Upper lobe of right lung (tissue), 1 donor: ENCODE measurements at regions not wholly inside any gene's neighbourhood (a gene's known extent, or its start where the extent isn't known, plus 50 kb on each side); places are given as distances from the start of the nearest gene placed in this dataset.

Experiments
- ATAC-seq: fragments of 200-7000 bp; cut with Tn5 transposase; one replicate; pipeline ENCODE4 v1.9.1; 2020; ENCODE audit warnings: mild to moderate bottlenecking, moderate library complexity
- DNase-seq: peaks from one replicate; pipeline ENCODE4 v3.0.0-alpha.2; 2020
- H3K27ac ChIP-seq: fragments of 200-600 bp; one replicate; pipeline ENCODE4 v1.8.0; 2022
- H3K27me3 ChIP-seq: fragments of 200-600 bp; one replicate; pipeline ENCODE4 v1.8.0; 2022; ENCODE audit warnings: mild to moderate bottlenecking
- H3K36me3 ChIP-seq: fragments of 200-600 bp; one replicate; pipeline ENCODE4 v1.8.0; 2022
- H3K4me1 ChIP-seq: fragments of 200-600 bp; one replicate; pipeline ENCODE4 v1.8.0; 2022
- H3K4me3 ChIP-seq: fragments of 200-600 bp; one replicate; pipeline ENCODE4 v1.8.0; 2022; ENCODE audit warnings: mild to moderate bottlenecking
- H3K9me3 ChIP-seq: fragments of 200-600 bp; one replicate; pipeline ENCODE4 v1.8.0; 2022
- CTCF ChIP-seq: fragments of 200-600 bp; IDR thresholded peaks from one replicate; pipeline ENCODE4 v1.8.0; 2022; ENCODE audit warnings: antibody characterized with exemption
- intact Hi-C: fragments of 100-400 bp; cut with DNase I; formaldehyde crosslinking; loops from one replicate; pipeline ENCODE4 v1.11.0; 2022
- donor health status: DM: no; HTN: yes; CAD: no; lungs with severe emphysema.

DNA sequence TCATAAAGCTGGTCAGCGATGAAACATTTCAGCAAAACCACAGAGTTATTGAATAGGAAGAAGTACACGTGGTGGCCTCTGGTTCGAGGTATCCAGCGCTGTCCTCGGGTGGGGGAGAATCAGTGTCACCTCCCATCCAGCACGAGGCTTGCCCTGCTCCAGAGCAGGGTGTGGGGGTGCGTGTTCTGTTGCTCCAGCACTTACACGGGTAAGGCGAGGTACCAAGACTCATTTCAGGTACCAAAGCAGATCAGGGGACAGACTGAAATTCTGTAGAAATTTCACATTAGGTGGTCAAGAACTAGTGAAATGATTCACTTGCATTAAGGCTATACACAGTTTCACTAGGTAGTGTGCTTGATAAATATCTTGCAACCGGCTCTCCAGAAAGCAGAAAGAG lies 164.2 kb upstream of the SOX1 start:
- Histone ChIP-seq H3K27ac (no peak overlapping the region), H3K4me1 (no peaks in the 10 kb centered on the region), H3K36me3 (no peaks in the 10 kb centered on the region), H3K4me3 (no peak overlapping the region), H3K27me3 (no peaks in the 10 kb centered on the region), H3K9me3 (no peaks in the 10 kb centered on the region)
- intact Hi-C loops = no loop called here
- no peak for ATAC-seq
- no peak for TF ChIP-seq CTCF
- no peak for DNase-seq

GRCh38 chr13:111903143-111903542 lies 163.8 kb upstream of the SOX1 start:
- TF ChIP-seq CTCF = no peak
- H3K4me3 ChIP-seq = no peak overlapping the region
- no peaks in the 10 kb centered on the region for H3K27me3 ChIP-seq
- no peak for ATAC-seq
- H3K36me3 ChIP-seq = no peaks in the 10 kb centered on the region
- intact Hi-C loops = no loop called here
- no peaks in the 10 kb centered on the region for H3K4me1 ChIP-seq
- no peak for DNase-seq
- H3K27ac ChIP-seq = no peak overlapping the region
- H3K9me3 ChIP-seq = no peaks in the 10 kb centered on the region

DNA sequence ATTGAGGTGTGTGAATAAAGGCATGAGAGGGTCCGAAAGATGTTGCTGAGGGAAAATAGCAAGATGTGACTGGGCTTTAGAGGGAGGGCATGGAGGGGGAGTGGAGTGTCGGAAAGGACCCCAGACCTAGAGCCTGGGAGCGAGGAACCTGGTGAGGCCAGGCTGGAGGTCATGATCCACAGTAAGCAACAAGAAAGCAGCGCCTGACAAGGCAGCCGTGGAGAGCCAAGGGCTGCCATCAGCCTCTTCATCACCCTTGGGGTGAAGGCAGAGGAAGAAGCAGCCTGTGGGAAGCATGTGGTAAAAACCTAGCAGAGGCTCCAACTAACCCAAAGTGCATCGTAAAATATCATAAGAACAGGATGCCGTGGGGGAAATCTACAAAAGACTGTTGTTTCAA lies 162.8 kb upstream of the SOX1 start:
- ATAC-seq (no peak), DNase-seq (peak; percentile 35)
- no peaks in the 10 kb centered on the region for H3K4me1 ChIP-seq
- H3K27me3 ChIP-seq = no peaks in the 10 kb centered on the region
- no peak overlapping the region for H3K27ac ChIP-seq
- intact Hi-C loops = no loop called here
- no peak overlapping the region for H3K4me3 ChIP-seq
- no peaks in the 10 kb centered on the region for H3K9me3 ChIP-seq
- no peaks in the 10 kb centered on the region for H3K36me3 ChIP-seq
- no peak for TF ChIP-seq CTCF

DNA sequence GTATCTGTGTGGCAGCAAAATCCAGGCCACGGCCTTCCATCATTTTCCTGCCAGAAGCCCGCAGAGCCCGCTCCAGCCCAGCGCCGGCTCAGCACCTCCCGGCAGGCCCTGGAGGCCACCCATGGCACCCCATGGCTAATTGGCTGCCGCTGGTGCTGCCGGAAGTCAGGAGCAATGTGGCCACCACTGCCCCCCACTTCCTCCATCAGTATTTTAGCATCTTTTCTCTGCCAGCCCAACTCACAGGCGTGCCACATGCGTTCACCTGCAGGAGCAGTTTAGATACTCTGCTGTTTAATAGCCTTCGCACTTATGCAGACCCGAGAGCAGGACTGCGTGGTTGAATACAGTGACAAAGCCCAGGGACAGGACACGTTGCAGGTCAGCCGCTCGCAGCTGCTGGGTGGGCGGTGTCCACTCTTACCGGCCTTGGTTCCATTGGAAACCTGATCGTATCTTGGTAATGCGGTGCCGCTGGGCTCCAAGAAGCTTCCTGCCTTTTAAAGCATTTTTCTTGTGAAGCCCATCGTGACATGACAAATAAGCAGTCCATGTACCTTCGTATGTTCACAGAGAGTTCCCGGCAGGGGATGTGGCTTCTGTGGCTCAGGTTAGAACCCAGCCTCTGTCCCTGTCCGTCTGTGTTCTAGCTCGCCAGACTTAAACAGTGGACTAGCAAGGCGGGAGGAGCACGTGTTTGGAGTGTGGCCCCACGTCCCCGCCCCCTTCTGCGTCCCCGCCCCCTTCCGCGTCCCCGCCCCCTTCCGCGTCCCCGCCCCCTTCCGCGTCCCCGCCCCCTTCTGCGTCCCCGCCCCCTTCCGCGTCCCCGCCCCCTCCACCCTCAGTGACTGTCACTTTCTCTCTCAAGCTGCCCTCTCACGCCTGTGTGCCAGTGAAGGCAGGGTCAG lies 162.0 kb upstream of the SOX1 start:
- no peak for TF ChIP-seq CTCF
- Histone ChIP-seq H3K27ac (no peak overlapping the region), H3K27me3 (no peaks in the 10 kb centered on the region), H3K36me3 (no peaks in the 10 kb centered on the region), H3K9me3 (no peaks in the 10 kb centered on the region), H3K4me1 (no peaks in the 10 kb centered on the region), H3K4me3 (no peak overlapping the region)
- no peak for ATAC-seq
- peak; percentile 44 for DNase-seq
- intact Hi-C loops = no loop called here

- Histone ChIP-seq H3K4me3 (no peak overlapping the region), H3K9me3 (no peaks in the 10 kb centered on the region), H3K36me3 (no peaks in the 10 kb centered on the region), H3K4me1 (no peaks in the 10 kb centered on the region), H3K27ac (no peak overlapping the region), H3K27me3 (no peaks in the 10 kb centered on the region)
- TF ChIP-seq CTCF = no peak
- intact Hi-C loops = no loop called here
- ATAC-seq (no peak), DNase-seq (peak; percentile 10)
Observed at GRCh38 chr13:111905609-111905945, 161.4 kb upstream of the SOX1 start.
